Gastroesophageal sphincter (tissue), 4 donors: ENCODE measurements at regions not wholly inside any gene's neighbourhood (a gene's known extent, or its start where the extent isn't known, plus 50 kb on each side); places are given as distances from the start of the nearest gene placed in this dataset.

Experiments used
- ATAC-seq: fragments of 150-250 bp; one replicate; pipeline ENCODE4 v1.9.1; 2016; ENCODE audit warnings: mild to moderate bottlenecking, moderate library complexity
- H3K27ac ChIP-seq, 4 donors: fragments of 200-600 bp; sonication (generic) in 3 of 4; 1 replicate in 3 of 4; 2 replicates in 1 of 4; pipeline ENCODE4 v1.5.1; 2016 to 2019
- H3K27me3 ChIP-seq: fragments of 200-600 bp; sonication (generic); one replicate; pipeline ENCODE4 v1.5.1; 2019
- H3K36me3 ChIP-seq, 2 donors: fragments of 200-600 bp; sonication (generic); one replicate each; pipeline ENCODE4 v1.5.1; 2019; ENCODE audit warnings: control low read depth in 1 of 2
- H3K4me1 ChIP-seq, 3 donors: fragments of 200-600 bp; sonication (generic); 1 replicate in 2 of 3; 2 replicates in 1 of 3; pipeline ENCODE4 v1.5.1; 2016 to 2019; ENCODE audit warnings: control low read depth in 2 of 3
- H3K4me3 ChIP-seq, 2 donors: fragments of 200-600 bp; sonication (generic); one replicate each; pipeline ENCODE4 v1.5.1; 2019; ENCODE audit warnings: mild to moderate bottlenecking in 1 of 2, moderate library complexity in 1 of 2
- H3K9me3 ChIP-seq, 3 donors: fragments of 200-600 bp; sonication (generic); one replicate each; pipeline ENCODE4 v1.5.1; 2017 to 2019; ENCODE audit warnings: control low read depth in 2 of 3
- EP300 ChIP-seq: sonication (generic); formaldehyde crosslinking; IDR thresholded peaks from one replicate; pipeline ENCODE4 v1.6.1; 2017; ENCODE audit warnings: antibody characterized with exemption, mild to moderate bottlenecking
- POLR2A ChIP-seq, 2 donors: fragments of 450-650 bp; IDR thresholded peaks; one replicate each; pipeline ENCODE4 v1.6.1; 2017; ENCODE audit warnings: antibody characterized with exemption in 2 of 2, mild to moderate bottlenecking in 2 of 2, moderate library complexity in 1 of 2
- POLR2AphosphoS5 ChIP-seq: sonication (generic); formaldehyde crosslinking; IDR thresholded peaks from one replicate; pipeline ENCODE4 v1.6.1; 2017; ENCODE audit warnings: antibody characterized with exemption
- WGBS, 2 donors: methylation state at CpG; one replicate each; pipeline ENCODE4 v1.1.5; 2018; ENCODE audit warnings: low coverage in 1 of 2; 5-methylcytosine and 5-hydroxymethylcytosine counted together
- TF ChIP-seq, protein P1 (sequence below), 4 experiments: fragments of 200-600 bp in 2 of 4; fragments of 450-650 bp in 2 of 4; sonication (generic) in 1 of 4; IDR thresholded peaks; one replicate each; pipeline ENCODE4 v1.5.1; 2017 to 2019; ENCODE audit warnings: antibody characterized with exemption in 4 of 4, mild to moderate bottlenecking in 2 of 4, moderate library complexity in 2 of 4

- no peaks in the 10 kb centered on the region for H3K4me1 ChIP-seq
- TF ChIP-seq, protein P1, sequence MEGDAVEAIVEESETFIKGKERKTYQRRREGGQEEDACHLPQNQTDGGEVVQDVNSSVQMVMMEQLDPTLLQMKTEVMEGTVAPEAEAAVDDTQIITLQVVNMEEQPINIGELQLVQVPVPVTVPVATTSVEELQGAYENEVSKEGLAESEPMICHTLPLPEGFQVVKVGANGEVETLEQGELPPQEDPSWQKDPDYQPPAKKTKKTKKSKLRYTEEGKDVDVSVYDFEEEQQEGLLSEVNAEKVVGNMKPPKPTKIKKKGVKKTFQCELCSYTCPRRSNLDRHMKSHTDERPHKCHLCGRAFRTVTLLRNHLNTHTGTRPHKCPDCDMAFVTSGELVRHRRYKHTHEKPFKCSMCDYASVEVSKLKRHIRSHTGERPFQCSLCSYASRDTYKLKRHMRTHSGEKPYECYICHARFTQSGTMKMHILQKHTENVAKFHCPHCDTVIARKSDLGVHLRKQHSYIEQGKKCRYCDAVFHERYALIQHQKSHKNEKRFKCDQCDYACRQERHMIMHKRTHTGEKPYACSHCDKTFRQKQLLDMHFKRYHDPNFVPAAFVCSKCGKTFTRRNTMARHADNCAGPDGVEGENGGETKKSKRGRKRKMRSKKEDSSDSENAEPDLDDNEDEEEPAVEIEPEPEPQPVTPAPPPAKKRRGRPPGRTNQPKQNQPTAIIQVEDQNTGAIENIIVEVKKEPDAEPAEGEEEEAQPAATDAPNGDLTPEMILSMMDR (IDR thresholded peaks at IDR 0.05): no peak
- no peak for TF ChIP-seq POLR2AphosphoS5
- TF ChIP-seq POLR2A (IDR thresholded peaks at IDR 0.05): no peak
- TF ChIP-seq EP300: no peak
- no peak overlapping the region for H3K4me3 ChIP-seq
- H3K36me3 ChIP-seq: no peaks in the 10 kb centered on the region
- H3K9me3 ChIP-seq: no peaks in the 10 kb centered on the region
- H3K27ac ChIP-seq: no peak overlapping the region
- no peaks in the 10 kb centered on the region for H3K27me3 ChIP-seq
- WGBS, 2 donors: 44 to 53% methylated on average over 4 of the region's 4 CpGs
- ATAC-seq: no peak
Observed at GRCh38 chr16:6822041-6822440, 510.6 kb upstream of the RBFOX1 start.

GRCh38 chr16:6804461-6804860, 528.2 kb upstream of the RBFOX1 start:
- H3K4me3 ChIP-seq: no peak overlapping the region
- H3K36me3 ChIP-seq: no peaks in the 10 kb centered on the region
- 64 to 77% methylated on average over 3 of the region's 3 CpGs for WGBS, 2 donors
- no peak overlapping the region for H3K27ac ChIP-seq
- no peaks in the 10 kb centered on the region for H3K4me1 ChIP-seq
- H3K27me3 ChIP-seq: no peaks in the 10 kb centered on the region
- ATAC-seq: no peak
- H3K9me3 ChIP-seq: no peaks in the 10 kb centered on the region
- TF ChIP-seq POLR2A (IDR thresholded peaks at IDR 0.05) (no peak), EP300 (no peak), POLR2AphosphoS5 (no peak)
- TF ChIP-seq, protein P1 (IDR thresholded peaks at IDR 0.05): no peak

GRCh38 chr16:6803176-6803575, 529.5 kb upstream of the RBFOX1 start:
- no peak for ATAC-seq
- Histone ChIP-seq H3K27me3 (no peaks in the 10 kb centered on the region), H3K4me3 (no peak overlapping the region), H3K4me1 (no peaks in the 10 kb centered on the region), H3K9me3 (no peaks in the 10 kb centered on the region), H3K36me3 (no peaks in the 10 kb centered on the region), H3K27ac (no peak overlapping the region)
- no peak for TF ChIP-seq EP300
- TF ChIP-seq, protein P1 (IDR thresholded peaks at IDR 0.05): no peak
- TF ChIP-seq POLR2A (IDR thresholded peaks at IDR 0.05): no peak
- no peak for TF ChIP-seq POLR2AphosphoS5
- 16 to 43% methylated on average over 3 of the region's 3 CpGs for WGBS, 2 donors

GRCh38 chr16:6797223-6797622, 535.4 kb upstream of the RBFOX1 start:
- Histone ChIP-seq H3K36me3 (no peaks in the 10 kb centered on the region), H3K9me3 (no peaks in the 10 kb centered on the region), H3K27me3 (no peaks in the 10 kb centered on the region), H3K4me3 (no peak overlapping the region), H3K4me1 (no peaks in the 10 kb centered on the region), H3K27ac (no peak overlapping the region)
- 23 to 34% methylated on average over 6 of the region's 6 CpGs for WGBS, 2 donors
- no peak for ATAC-seq
- TF ChIP-seq POLR2A (IDR thresholded peaks at IDR 0.05) (no peak), EP300 (no peak)

DNA sequence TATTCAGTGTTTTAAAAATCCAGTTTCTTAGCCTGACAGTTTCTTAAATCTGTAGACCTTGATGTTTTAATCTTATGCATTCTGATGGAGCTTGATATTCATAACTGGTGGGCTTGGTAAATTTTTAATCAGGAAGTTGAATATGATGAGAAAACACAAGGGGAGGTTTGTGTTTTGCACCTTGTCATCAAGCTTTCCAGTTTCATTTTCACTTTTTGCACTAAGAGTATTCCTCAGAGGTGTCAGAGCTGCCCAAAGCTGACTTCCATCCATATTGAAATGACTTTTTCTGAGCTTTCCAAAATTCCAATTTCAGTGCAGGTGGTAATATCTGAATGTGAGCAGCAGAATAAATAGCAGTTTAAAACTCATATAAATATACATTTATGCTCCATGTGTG, 555.0 kb upstream of the RBFOX1 start:
- TF ChIP-seq POLR2AphosphoS5 (no peak), EP300 (no peak), POLR2A (IDR thresholded peaks at IDR 0.05) (no peak)
- TF ChIP-seq, protein P1 (IDR thresholded peaks at IDR 0.05): no peak
- Histone ChIP-seq H3K27ac (no peak overlapping the region), H3K36me3 (no peaks in the 10 kb centered on the region), H3K9me3 (no peaks in the 10 kb centered on the region), H3K4me1 (no peaks in the 10 kb centered on the region), H3K27me3 (peaks cover 1% of the 10 kb centered on the region), H3K4me3 (no peak overlapping the region)
- ATAC-seq: no peak
